ENCODE measurements at regions not wholly inside any gene's neighbourhood (a gene's known extent, or its start where the extent isn't known, plus 50 kb on each side); places are given as distances from the start of the nearest gene placed in this dataset.

DNA sequence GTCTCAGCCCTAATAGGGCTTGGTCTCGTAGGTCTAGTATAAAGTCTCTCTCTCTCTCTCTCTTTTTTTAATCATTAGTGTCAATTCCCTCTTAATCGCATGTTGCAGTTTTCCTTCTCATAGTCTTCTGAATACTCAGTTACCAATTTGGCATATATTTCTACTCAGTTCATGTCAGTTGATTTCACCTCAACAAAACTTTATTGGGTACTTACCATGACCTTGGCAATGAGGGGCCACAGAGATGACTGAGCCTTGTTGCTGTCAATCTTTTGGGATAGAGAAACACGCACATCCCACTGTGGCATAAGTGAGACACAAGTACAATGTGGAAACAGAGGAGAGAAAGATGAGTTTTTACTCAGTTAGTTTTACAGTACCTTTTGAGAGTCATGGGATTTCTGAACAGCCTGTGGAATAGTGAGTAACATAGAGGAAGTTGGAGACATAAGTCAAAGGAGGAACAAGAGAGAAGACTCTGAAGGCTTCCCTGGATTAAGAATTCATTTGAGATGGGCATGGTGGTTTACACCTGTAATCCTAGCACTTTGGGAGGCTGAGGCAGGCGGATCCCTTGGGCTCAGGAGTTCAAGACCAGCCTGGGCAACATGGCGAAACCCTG is 150.2 kb upstream of the CBLB start:
- H3K4me3 ChIP-seq = no peak overlapping the region
- H3K79me2 ChIP-seq (replicated peaks; ENCODE audit: insufficient read depth) = no peaks in the 10 kb centered on the region
- TF ChIP-seq, protein P1, sequence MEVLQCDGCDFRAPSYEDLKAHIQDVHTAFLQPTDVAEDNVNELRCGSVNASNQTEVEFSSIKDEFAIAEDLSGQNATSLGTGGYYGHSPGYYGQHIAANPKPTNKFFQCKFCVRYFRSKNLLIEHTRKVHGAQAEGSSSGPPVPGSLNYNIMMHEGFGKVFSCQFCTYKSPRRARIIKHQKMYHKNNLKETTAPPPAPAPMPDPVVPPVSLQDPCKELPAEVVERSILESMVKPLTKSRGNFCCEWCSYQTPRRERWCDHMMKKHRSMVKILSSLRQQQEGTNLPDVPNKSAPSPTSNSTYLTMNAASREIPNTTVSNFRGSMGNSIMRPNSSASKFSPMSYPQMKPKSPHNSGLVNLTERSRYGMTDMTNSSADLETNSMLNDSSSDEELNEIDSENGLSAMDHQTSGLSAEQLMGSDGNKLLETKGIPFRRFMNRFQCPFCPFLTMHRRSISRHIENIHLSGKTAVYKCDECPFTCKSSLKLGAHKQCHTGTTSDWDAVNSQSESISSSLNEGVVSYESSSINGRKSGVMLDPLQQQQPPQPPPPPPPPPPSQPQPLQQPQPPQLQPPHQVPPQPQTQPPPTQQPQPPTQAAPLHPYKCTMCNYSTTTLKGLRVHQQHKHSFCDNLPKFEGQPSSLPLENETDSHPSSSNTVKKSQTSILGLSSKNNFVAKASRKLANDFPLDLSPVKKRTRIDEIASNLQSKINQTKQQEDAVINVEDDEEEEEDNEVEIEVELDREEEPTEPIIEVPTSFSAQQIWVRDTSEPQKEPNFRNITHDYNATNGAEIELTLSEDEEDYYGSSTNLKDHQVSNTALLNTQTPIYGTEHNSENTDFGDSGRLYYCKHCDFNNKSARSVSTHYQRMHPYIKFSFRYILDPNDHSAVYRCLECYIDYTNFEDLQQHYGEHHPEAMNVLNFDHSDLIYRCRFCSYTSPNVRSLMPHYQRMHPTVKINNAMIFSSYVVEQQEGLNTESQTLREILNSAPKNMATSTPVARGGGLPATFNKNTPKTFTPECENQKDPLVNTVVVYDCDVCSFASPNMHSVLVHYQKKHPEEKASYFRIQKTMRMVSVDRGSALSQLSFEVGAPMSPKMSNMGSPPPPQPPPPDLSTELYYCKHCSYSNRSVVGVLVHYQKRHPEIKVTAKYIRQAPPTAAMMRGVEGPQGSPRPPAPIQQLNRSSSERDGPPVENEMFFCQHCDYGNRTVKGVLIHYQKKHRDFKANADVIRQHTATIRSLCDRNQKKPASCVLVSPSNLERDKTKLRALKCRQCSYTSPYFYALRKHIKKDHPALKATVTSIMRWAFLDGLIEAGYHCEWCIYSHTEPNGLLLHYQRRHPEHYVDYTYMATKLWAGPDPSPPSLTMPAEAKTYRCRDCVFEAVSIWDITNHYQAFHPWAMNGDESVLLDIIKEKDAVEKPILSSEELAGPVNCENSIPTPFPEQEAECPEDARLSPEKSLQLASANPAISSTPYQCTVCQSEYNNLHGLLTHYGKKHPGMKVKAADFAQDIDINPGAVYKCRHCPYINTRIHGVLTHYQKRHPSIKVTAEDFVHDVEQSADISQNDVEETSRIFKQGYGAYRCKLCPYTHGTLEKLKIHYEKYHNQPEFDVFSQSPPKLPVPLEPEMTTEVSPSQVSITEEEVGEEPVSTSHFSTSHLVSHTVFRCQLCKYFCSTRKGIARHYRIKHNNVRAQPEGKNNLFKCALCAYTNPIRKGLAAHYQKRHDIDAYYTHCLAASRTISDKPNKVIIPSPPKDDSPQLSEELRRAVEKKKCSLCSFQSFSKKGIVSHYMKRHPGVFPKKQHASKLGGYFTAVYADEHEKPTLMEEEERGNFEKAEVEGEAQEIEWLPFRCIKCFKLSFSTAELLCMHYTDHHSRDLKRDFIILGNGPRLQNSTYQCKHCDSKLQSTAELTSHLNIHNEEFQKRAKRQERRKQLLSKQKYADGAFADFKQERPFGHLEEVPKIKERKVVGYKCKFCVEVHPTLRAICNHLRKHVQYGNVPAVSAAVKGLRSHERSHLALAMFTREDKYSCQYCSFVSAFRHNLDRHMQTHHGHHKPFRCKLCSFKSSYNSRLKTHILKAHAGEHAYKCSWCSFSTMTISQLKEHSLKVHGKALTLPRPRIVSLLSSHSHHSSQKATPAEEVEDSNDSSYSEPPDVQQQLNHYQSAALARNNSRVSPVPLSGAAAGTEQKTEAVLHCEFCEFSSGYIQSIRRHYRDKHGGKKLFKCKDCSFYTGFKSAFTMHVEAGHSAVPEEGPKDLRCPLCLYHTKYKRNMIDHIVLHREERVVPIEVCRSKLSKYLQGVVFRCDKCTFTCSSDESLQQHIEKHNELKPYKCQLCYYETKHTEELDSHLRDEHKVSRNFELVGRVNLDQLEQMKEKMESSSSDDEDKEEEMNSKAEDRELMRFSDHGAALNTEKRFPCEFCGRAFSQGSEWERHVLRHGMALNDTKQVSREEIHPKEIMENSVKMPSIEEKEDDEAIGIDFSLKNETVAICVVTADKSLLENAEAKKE (CRISPR knock-in tag; IDR thresholded peaks at IDR 0.05) = no peak
- TF ChIP-seq, protein P2, sequence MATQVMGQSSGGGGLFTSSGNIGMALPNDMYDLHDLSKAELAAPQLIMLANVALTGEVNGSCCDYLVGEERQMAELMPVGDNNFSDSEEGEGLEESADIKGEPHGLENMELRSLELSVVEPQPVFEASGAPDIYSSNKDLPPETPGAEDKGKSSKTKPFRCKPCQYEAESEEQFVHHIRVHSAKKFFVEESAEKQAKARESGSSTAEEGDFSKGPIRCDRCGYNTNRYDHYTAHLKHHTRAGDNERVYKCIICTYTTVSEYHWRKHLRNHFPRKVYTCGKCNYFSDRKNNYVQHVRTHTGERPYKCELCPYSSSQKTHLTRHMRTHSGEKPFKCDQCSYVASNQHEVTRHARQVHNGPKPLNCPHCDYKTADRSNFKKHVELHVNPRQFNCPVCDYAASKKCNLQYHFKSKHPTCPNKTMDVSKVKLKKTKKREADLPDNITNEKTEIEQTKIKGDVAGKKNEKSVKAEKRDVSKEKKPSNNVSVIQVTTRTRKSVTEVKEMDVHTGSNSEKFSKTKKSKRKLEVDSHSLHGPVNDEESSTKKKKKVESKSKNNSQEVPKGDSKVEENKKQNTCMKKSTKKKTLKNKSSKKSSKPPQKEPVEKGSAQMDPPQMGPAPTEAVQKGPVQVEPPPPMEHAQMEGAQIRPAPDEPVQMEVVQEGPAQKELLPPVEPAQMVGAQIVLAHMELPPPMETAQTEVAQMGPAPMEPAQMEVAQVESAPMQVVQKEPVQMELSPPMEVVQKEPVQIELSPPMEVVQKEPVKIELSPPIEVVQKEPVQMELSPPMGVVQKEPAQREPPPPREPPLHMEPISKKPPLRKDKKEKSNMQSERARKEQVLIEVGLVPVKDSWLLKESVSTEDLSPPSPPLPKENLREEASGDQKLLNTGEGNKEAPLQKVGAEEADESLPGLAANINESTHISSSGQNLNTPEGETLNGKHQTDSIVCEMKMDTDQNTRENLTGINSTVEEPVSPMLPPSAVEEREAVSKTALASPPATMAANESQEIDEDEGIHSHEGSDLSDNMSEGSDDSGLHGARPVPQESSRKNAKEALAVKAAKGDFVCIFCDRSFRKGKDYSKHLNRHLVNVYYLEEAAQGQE (IDR thresholded peaks at IDR 0.05; ENCODE audit: unreplicated experiment) = no peak
- TF ChIP-seq JUNB (IDR thresholded peaks at IDR 0.05; ENCODE audit: unreplicated experiment) = no peak
- TF ChIP-seq EZH2phosphoT487 (IDR thresholded peaks at IDR 0.05; ENCODE audit: unreplicated experiment) = no peak
- TF ChIP-seq ZNF114 (CRISPR knock-in tag; IDR thresholded peaks at IDR 0.05) = no peak
- TF ChIP-seq, protein P3, sequence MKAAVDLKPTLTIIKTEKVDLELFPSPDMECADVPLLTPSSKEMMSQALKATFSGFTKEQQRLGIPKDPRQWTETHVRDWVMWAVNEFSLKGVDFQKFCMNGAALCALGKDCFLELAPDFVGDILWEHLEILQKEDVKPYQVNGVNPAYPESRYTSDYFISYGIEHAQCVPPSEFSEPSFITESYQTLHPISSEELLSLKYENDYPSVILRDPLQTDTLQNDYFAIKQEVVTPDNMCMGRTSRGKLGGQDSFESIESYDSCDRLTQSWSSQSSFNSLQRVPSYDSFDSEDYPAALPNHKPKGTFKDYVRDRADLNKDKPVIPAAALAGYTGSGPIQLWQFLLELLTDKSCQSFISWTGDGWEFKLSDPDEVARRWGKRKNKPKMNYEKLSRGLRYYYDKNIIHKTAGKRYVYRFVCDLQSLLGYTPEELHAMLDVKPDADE (IDR thresholded peaks at IDR 0.05) = no peak
- H3K27ac Mint-ChIP-seq = no peak overlapping the region
- no peak overlapping the region for H2AFZ ChIP-seq
- H3K9me2 ChIP-seq (ENCODE audit: insufficient read depth) = 0 out of 2 replicates have a peak, but pooled peaks cover 5% of the 10 kb centered on the region
- no peaks in the 10 kb centered on the region for H3K4me1 ChIP-seq (ENCODE audit: insufficient read depth)
- H3F3A ChIP-seq (replicated peaks; ENCODE audit: low read depth) = no peaks in the 10 kb centered on the region
- DNase-seq (ENCODE audit: low spot score) = no peak
- no peak for ATAC-seq
- no peaks in the 10 kb centered on the region for H4K20me1 ChIP-seq (replicated peaks; ENCODE audit: insufficient read depth)
- no peaks in the 10 kb centered on the region for H3K36me3 Mint-ChIP-seq (ENCODE audit: low read depth)
- H3K4me2 ChIP-seq = no peak overlapping the region
- peaks cover 8% of the 10 kb centered on the region for H3K4me1 Mint-ChIP-seq
- no peak overlapping the region for H3K27ac ChIP-seq (ENCODE audit: low read depth)
- H3K36me3 ChIP-seq (ENCODE audit: insufficient read depth) = no peaks in the 10 kb centered on the region
- no peaks in the 10 kb centered on the region for H3K27me3 ChIP-seq (ENCODE audit: insufficient read depth)
- no peaks in the 10 kb centered on the region for H3K9me3 Mint-ChIP-seq
- H3K27me3 Mint-ChIP-seq (ENCODE audit: insufficient read depth, low read depth, poor library complexity) = no peaks in the 10 kb centered on the region
- no peak overlapping the region for H3K4me3 Mint-ChIP-seq

Data from GM23338 (cell line).